ENCODE measurements at regions not wholly inside any gene's neighbourhood (a gene's known extent, or its start where the extent isn't known, plus 50 kb on each side); places are given as distances from the start of the nearest gene placed in this dataset.

GRCh38 chr1:239955431-239955830, 136.3 kb upstream of the FMN2 start:
- ATAC-seq (no peak), DNase-seq (no peak)
- H3K4me3 ChIP-seq (ENCODE audit: low read length), result no peak overlapping the region
- no peak overlapping the region for H3K27ac ChIP-seq (ENCODE audit: low read length)
- no peaks in the 10 kb centered on the region for H3K79me2 ChIP-seq (ENCODE audit: low read length)
- H3K9me3 ChIP-seq (ENCODE audit: low read length), result no peaks in the 10 kb centered on the region
- no peaks in the 10 kb centered on the region for H3F3A ChIP-seq (ENCODE audit: low read length, unreplicated experiment)
- H3K36me3 ChIP-seq (ENCODE audit: low read depth, low read length), result no peaks in the 10 kb centered on the region
- BruUV-seq (replicated peaks), result no TSS peak
- H3K27me3 ChIP-seq (ENCODE audit: low read length), result peaks cover 27% of the 10 kb centered on the region
- TF ChIP-seq EZH2phosphoT487 (IDR thresholded peaks at IDR 0.05; ENCODE audit: borderline replicate concordance, low read length), result no peak
- no peak for TF ChIP-seq CTCF (conservative IDR thresholded peaks at IDR 0.05; ENCODE audit: low read depth, low read length)
- no peak for TF ChIP-seq EZH2 (IDR thresholded peaks at IDR 0.05; ENCODE audit: low read length, unreplicated experiment)
- no peaks in the 10 kb centered on the region for H3K9me2 ChIP-seq (replicated peaks; ENCODE audit: low read length)
- H2AFZ ChIP-seq (ENCODE audit: low read length), result no peak overlapping the region
- no peak overlapping the region for H3K9ac ChIP-seq (ENCODE audit: low read length)
- POLR2A ChIA-PET (ENCODE audit: unreplicated experiment), result no interaction called here
- CTCF ChIA-PET, result interaction anchor here (0.7 kb wide), 1 partner anchor 50 kb away, joined by 4 read pairs; no protein-coding TSS in a partner anchor
- no peak overlapping the region for H3K4me2 ChIP-seq (ENCODE audit: low read length)
- H3K4me1 ChIP-seq (ENCODE audit: insufficient read depth, low read length), result no peaks in the 10 kb centered on the region
- intact Hi-C loops (cut with micrococcal nuclease), result no loop called here
- no peaks in the 10 kb centered on the region for H4K20me1 ChIP-seq (ENCODE audit: low read length)

DNA sequence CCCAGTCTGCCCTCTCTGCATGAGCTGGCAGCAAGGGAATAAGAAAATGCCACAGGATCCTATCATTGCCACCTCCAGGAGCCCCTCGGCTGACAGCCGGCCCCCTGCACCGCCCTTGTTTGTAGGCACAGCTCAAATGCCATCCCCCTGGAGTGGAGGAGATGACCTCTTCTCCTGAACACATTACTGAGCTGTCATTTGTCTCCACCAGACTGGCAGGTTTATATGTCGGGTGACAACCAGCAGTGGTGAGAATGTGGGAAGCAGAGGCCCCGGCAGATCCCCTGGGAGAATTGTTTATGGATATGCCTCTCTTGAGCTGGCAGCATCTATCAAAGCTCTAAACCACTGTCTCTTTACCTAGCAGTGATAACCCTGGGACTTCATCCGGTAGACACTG, 135.4 kb upstream of the FMN2 start:
- H2AFZ ChIP-seq (ENCODE audit: low read length), result no peak overlapping the region
- no peak for TF ChIP-seq EZH2phosphoT487 (IDR thresholded peaks at IDR 0.05; ENCODE audit: borderline replicate concordance, low read length)

DNA sequence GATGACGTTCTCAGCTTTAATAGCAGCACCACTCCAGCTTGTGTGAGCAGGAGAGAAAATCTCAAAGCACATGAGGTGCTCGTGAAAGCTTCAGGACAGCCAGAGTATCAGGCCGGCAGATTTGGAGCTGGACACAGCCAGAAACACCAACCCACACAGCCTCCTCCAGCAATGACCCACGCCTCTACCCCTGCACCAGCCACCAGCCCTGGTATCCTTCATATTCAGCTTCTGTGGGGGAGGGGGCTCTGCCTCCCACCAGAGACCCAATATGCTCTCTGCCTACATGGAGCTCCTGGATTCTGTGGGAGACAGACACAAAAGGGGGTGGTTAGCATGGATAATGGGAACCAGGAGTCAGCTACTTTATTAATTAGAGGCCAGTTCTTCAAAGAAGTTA, 133.6 kb upstream of the FMN2 start:
- Histone ChIP-seq H3F3A (ENCODE audit: low read length, unreplicated experiment) (no peaks in the 10 kb centered on the region), H3K4me2 (ENCODE audit: low read length) (no peak overlapping the region), H3K27ac (ENCODE audit: low read length) (no peak overlapping the region), H2AFZ (ENCODE audit: low read length) (no peak overlapping the region), H3K4me3 (ENCODE audit: low read length) (no peak overlapping the region), H3K9me2 (replicated peaks; ENCODE audit: low read length) (no peaks in the 10 kb centered on the region), H4K20me1 (ENCODE audit: low read length) (no peaks in the 10 kb centered on the region), H3K9me3 (ENCODE audit: low read length) (no peaks in the 10 kb centered on the region), H3K4me1 (ENCODE audit: insufficient read depth, low read length) (no peaks in the 10 kb centered on the region), H3K79me2 (ENCODE audit: low read length) (no peaks in the 10 kb centered on the region), H3K27me3 (ENCODE audit: low read length) (peaks cover 45% of the 10 kb centered on the region), H3K9ac (ENCODE audit: low read length) (no peak overlapping the region), H3K36me3 (ENCODE audit: low read depth, low read length) (no peaks in the 10 kb centered on the region)
- CTCF ChIA-PET, result no interaction called here
- POLR2A ChIA-PET (ENCODE audit: unreplicated experiment), result no interaction called here
- no peak for TF ChIP-seq EZH2phosphoT487 (IDR thresholded peaks at IDR 0.05; ENCODE audit: borderline replicate concordance, low read length)
- no peak for TF ChIP-seq CTCF (conservative IDR thresholded peaks at IDR 0.05; ENCODE audit: low read depth, low read length)
- no peak for TF ChIP-seq EZH2 (IDR thresholded peaks at IDR 0.05; ENCODE audit: low read length, unreplicated experiment)
- intact Hi-C loops (cut with micrococcal nuclease), result no loop called here
- ATAC-seq (no peak), DNase-seq (no peak)
- no TSS peak for BruUV-seq (replicated peaks)

More for the DNA sequence above, 135.4 kb upstream of the FMN2 start:
- Histone ChIP-seq H3K9me2 (replicated peaks; ENCODE audit: low read length) (no peaks in the 10 kb centered on the region), H3K4me2 (ENCODE audit: low read length) (no peak overlapping the region), H3K9ac (ENCODE audit: low read length) (no peak overlapping the region), H3K27me3 (ENCODE audit: low read length) (peaks cover 36% of the 10 kb centered on the region), H3K4me1 (ENCODE audit: insufficient read depth, low read length) (no peaks in the 10 kb centered on the region), H3K27ac (ENCODE audit: low read length) (no peak overlapping the region), H3F3A (ENCODE audit: low read length, unreplicated experiment) (no peaks in the 10 kb centered on the region), H3K79me2 (ENCODE audit: low read length) (no peaks in the 10 kb centered on the region), H3K4me3 (ENCODE audit: low read length) (no peak overlapping the region), H4K20me1 (ENCODE audit: low read length) (no peaks in the 10 kb centered on the region), H3K36me3 (ENCODE audit: low read depth, low read length) (no peaks in the 10 kb centered on the region), H3K9me3 (ENCODE audit: low read length) (no peaks in the 10 kb centered on the region)
- no peak for DNase-seq
- CTCF ChIA-PET, result no interaction called here
- POLR2A ChIA-PET (ENCODE audit: unreplicated experiment), result no interaction called here
- no TSS peak for BruUV-seq (replicated peaks)
- ATAC-seq, result no peak
- intact Hi-C loops (cut with micrococcal nuclease), result no loop called here

Data from PC-3 (cell line).